ENCODE measurements at regions not wholly inside any gene's neighbourhood (a gene's known extent, or its start where the extent isn't known, plus 50 kb on each side); places are given as distances from the start of the nearest gene placed in this dataset.

- no peak for TF ChIP-seq POLR2A (IDR thresholded peaks at IDR 0.05)
- TF ChIP-seq, protein P1, sequence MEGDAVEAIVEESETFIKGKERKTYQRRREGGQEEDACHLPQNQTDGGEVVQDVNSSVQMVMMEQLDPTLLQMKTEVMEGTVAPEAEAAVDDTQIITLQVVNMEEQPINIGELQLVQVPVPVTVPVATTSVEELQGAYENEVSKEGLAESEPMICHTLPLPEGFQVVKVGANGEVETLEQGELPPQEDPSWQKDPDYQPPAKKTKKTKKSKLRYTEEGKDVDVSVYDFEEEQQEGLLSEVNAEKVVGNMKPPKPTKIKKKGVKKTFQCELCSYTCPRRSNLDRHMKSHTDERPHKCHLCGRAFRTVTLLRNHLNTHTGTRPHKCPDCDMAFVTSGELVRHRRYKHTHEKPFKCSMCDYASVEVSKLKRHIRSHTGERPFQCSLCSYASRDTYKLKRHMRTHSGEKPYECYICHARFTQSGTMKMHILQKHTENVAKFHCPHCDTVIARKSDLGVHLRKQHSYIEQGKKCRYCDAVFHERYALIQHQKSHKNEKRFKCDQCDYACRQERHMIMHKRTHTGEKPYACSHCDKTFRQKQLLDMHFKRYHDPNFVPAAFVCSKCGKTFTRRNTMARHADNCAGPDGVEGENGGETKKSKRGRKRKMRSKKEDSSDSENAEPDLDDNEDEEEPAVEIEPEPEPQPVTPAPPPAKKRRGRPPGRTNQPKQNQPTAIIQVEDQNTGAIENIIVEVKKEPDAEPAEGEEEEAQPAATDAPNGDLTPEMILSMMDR (IDR thresholded peaks at IDR 0.05): no peak
These were observed 462.3 kb upstream of the MEX3C start for GRCh38 chr18:51659781-51660180.

All from body of pancreas (tissue), 4 donors.